HL-60 (cell line): ENCODE measurements at regions not wholly inside any gene's neighbourhood (a gene's known extent, or its start where the extent isn't known, plus 50 kb on each side); places are given as distances from the start of the nearest gene placed in this dataset.
"Not testable (repeated sequence)": the region's sequence is repeated elsewhere in the genome, so short reads cannot be mapped to it uniquely, and the experiment has no call there.

ENCODE experiments used
- DNase-seq, 2 experiments: peaks; one replicate each; pipeline ENCODE4 v3.0.0-alpha.2; 2010 to 2020; ENCODE audit warnings: low read depth in 1 of 2, low spot score in 1 of 2
- H3K27ac ChIP-seq: fragments of 250-450 bp; sonication (Bioruptor Pico); replicated peaks from 2 replicates; pipeline ENCODE4 v1.5.1; 2020; ENCODE audit warnings: mild to moderate bottlenecking, moderate library complexity
- H3K27me3 ChIP-seq: fragments of 250-450 bp; sonication (Bioruptor Pico); 2 replicates; pipeline ENCODE4 v1.5.1; 2021; ENCODE audit warnings: mild to moderate bottlenecking, moderate library complexity; ENCODE audit not compliant: insufficient read depth, poor library complexity, severe bottlenecking
- H3K4me3 ChIP-seq: replicated peaks from 2 replicates; pipeline ENCODE4 v1.5.1; 2011; ENCODE audit warnings: mild to moderate bottlenecking, control low read depth, low read length; ENCODE audit not compliant: insufficient read depth
- GABPA ChIP-seq: IDR thresholded peaks from 2 replicates; pipeline ENCODE4 v1.6.1; 2012; ENCODE audit warnings: low read depth
- POLR2AphosphoS5 ChIP-seq: IDR thresholded peaks from 2 replicates; pipeline ENCODE4 v1.6.1; 2012; ENCODE audit warnings: low read depth
- SPI1 ChIP-seq: IDR thresholded peaks from 2 replicates; pipeline ENCODE4 v1.6.1; 2012; ENCODE audit warnings: low read depth, mild to moderate bottlenecking, borderline replicate concordance
- TF ChIP-seq, protein P1 (sequence below): IDR thresholded peaks from one replicate; pipeline ENCODE4 v1.5.1; 2011; ENCODE audit warnings: low read length, control low read depth, inconsistent platforms; ENCODE audit not compliant: insufficient read depth
- TF ChIP-seq, protein P2 (sequence below): IDR thresholded peaks from 2 replicates; pipeline ENCODE4 v1.6.1; 2012; ENCODE audit warnings: low read depth; ENCODE audit not compliant: insufficient replicate concordance

DNA sequence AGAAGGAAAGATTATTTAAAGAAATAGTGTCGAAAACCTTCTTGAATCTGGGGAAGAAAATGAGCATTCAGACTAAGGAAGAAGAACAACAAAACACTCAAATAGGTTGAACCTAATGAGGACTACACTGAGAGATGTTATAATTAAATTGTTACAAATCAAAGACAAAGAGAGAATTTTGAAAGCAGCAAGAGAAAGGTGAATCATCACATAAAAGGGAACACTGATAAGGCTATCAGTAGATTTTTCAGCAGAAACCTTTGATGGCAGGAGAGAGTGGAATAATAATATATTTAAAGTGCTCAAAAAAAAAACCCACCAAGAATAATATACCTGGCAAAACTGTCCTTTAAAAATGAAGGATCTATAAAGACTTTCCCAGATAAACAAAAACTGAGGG lies 114.9 kb downstream of the AREG start:
- Histone ChIP-seq H3K4me3 (no peak overlapping the region), H3K27me3 (no peaks in the 10 kb centered on the region), H3K27ac (no peak overlapping the region)
- TF ChIP-seq POLR2AphosphoS5 = no peak
- TF ChIP-seq SPI1 = no peak
- TF ChIP-seq, protein P1, sequence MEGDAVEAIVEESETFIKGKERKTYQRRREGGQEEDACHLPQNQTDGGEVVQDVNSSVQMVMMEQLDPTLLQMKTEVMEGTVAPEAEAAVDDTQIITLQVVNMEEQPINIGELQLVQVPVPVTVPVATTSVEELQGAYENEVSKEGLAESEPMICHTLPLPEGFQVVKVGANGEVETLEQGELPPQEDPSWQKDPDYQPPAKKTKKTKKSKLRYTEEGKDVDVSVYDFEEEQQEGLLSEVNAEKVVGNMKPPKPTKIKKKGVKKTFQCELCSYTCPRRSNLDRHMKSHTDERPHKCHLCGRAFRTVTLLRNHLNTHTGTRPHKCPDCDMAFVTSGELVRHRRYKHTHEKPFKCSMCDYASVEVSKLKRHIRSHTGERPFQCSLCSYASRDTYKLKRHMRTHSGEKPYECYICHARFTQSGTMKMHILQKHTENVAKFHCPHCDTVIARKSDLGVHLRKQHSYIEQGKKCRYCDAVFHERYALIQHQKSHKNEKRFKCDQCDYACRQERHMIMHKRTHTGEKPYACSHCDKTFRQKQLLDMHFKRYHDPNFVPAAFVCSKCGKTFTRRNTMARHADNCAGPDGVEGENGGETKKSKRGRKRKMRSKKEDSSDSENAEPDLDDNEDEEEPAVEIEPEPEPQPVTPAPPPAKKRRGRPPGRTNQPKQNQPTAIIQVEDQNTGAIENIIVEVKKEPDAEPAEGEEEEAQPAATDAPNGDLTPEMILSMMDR = no peak
- no peak for TF ChIP-seq GABPA
- TF ChIP-seq, protein P2, sequence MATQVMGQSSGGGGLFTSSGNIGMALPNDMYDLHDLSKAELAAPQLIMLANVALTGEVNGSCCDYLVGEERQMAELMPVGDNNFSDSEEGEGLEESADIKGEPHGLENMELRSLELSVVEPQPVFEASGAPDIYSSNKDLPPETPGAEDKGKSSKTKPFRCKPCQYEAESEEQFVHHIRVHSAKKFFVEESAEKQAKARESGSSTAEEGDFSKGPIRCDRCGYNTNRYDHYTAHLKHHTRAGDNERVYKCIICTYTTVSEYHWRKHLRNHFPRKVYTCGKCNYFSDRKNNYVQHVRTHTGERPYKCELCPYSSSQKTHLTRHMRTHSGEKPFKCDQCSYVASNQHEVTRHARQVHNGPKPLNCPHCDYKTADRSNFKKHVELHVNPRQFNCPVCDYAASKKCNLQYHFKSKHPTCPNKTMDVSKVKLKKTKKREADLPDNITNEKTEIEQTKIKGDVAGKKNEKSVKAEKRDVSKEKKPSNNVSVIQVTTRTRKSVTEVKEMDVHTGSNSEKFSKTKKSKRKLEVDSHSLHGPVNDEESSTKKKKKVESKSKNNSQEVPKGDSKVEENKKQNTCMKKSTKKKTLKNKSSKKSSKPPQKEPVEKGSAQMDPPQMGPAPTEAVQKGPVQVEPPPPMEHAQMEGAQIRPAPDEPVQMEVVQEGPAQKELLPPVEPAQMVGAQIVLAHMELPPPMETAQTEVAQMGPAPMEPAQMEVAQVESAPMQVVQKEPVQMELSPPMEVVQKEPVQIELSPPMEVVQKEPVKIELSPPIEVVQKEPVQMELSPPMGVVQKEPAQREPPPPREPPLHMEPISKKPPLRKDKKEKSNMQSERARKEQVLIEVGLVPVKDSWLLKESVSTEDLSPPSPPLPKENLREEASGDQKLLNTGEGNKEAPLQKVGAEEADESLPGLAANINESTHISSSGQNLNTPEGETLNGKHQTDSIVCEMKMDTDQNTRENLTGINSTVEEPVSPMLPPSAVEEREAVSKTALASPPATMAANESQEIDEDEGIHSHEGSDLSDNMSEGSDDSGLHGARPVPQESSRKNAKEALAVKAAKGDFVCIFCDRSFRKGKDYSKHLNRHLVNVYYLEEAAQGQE = no peak
- DNase-seq = no peak

DNA sequence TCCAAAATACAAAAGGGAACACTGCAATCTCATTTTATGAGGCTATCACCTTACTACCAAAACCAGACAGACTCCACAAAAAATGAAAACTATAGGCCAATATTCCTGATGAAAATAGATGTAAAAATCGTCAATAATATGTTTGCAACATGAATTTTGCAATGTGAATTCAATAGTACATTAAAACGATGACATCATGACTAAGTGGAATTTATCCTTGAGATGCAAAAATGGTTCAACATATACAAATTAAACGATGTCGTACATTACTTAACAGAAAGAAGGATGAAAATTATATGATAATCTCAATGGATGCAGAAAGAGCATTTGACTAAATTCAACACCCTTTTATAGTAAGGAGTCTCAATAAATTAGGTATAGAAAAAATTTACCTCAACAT lies 123.0 kb downstream of the AREG start:
- Histone ChIP-seq H3K27ac (no peak overlapping the region), H3K4me3 (no peak overlapping the region), H3K27me3 (no peaks in the 10 kb centered on the region)
- no peak for DNase-seq
- TF ChIP-seq, protein P1 = no peak
- TF ChIP-seq GABPA (no peak), SPI1 (no peak)

GRCh38 chr4:74570095-74570494 lies 125.2 kb downstream of the AREG start:
- Histone ChIP-seq H3K27me3 (no peaks in the 10 kb centered on the region), H3K27ac (no peak overlapping the region), H3K4me3 (no peak overlapping the region)
- no peak for TF ChIP-seq GABPA
- no peak for DNase-seq

DNA sequence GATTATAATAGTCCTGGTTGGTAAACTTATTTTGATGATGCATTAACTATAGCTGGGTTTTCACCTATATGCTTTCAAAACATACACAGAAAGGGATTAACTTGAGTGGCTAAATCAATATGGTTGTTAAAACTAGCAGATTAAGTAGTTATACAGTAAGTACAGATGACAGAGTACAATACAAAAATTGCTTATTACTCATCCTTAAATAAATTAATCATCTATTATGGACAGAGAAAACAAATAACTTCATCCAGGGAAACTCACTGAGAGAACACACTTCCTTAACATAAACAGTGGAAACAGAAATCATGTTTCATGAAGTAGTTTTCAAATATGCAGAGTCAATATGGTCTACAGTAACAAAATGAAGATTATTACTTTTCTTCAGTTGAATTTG lies 133.4 kb downstream of the AREG start:
- no peaks in the 10 kb centered on the region for H3K27me3 ChIP-seq
- H3K4me3 ChIP-seq = no peak overlapping the region
- TF ChIP-seq POLR2AphosphoS5 (no peak), SPI1 (no peak), GABPA (no peak)
- TF ChIP-seq, protein P1 = no peak
- TF ChIP-seq, protein P2 = no peak
- DNase-seq = no peak
- no peak overlapping the region for H3K27ac ChIP-seq

DNA sequence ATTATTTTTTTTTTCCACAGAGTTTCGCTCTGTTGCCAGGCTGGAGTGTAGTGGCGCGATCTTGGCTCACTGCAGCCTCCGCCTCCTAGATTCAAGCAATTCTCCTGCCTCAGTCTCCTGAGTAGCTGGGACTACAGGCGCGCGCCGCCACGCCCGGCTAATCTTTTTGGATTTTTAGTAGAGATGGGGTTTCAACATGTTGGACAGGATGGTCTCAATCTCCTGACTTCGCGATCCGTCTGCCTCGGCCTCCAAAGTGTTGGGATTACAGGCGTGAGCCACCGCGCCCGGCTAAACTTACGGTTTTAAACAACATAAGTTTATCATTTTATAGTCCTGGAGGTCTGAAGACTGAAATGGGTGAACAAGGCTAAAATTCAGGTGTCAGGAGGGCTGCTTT lies 133.9 kb downstream of the AREG start:
- not testable (repeated sequence) for H3K27me3 ChIP-seq, DNase-seq, H3K27ac ChIP-seq, H3K4me3 ChIP-seq
